ENCODE measurements at regions not wholly inside any gene's neighbourhood (a gene's known extent, or its start where the extent isn't known, plus 50 kb on each side); places are given as distances from the start of the nearest gene placed in this dataset.

DNA sequence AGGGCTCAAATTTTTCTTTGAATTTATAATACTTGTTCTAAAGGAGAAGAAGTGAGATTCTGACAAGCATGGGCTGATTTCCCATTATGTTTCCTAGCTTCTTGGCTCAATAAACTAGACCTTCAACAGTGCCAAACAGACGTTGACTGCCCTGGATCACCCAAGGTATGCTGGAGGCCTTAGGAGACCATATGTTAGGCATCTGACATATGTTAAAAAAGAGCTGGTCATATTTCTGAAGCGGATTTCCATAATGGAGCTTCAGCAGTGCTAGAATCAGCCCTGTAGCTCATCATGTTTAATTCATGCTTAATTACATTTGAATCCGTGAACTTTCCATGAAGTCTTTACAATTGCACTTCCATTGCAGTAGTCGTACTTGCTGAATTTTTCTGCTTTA is 653.3 kb downstream of the DIAPH3 start:
- WGBS, result 63% methylated on average over 4 of the region's 4 CpGs
- H3K27ac ChIP-seq (replicated peaks in 1 of 4), result no peak overlapping the region
- H3K36me3 ChIP-seq, result no peaks in the 10 kb centered on the region
- H3K27me3 ChIP-seq, result no peaks in the 10 kb centered on the region
- no peak overlapping the region for H3K4me3 ChIP-seq
- no peaks in the 10 kb centered on the region for H3K4me1 ChIP-seq
- DNase-seq (ENCODE audit: extremely low spot score), result no peak
- TF ChIP-seq EP300 (IDR thresholded peaks at IDR 0.05) (no peak), POLR2A (IDR thresholded peaks at IDR 0.05; ENCODE audit: low read depth) (no peak), POLR2AphosphoS5 (IDR thresholded peaks at IDR 0.05) (no peak)
- TF ChIP-seq, protein P1, sequence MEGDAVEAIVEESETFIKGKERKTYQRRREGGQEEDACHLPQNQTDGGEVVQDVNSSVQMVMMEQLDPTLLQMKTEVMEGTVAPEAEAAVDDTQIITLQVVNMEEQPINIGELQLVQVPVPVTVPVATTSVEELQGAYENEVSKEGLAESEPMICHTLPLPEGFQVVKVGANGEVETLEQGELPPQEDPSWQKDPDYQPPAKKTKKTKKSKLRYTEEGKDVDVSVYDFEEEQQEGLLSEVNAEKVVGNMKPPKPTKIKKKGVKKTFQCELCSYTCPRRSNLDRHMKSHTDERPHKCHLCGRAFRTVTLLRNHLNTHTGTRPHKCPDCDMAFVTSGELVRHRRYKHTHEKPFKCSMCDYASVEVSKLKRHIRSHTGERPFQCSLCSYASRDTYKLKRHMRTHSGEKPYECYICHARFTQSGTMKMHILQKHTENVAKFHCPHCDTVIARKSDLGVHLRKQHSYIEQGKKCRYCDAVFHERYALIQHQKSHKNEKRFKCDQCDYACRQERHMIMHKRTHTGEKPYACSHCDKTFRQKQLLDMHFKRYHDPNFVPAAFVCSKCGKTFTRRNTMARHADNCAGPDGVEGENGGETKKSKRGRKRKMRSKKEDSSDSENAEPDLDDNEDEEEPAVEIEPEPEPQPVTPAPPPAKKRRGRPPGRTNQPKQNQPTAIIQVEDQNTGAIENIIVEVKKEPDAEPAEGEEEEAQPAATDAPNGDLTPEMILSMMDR (IDR thresholded peaks at IDR 0.05), result no peak
- intact Hi-C loops (cut with DNase I), result no loop called here
- H3K9me3 ChIP-seq, result no peaks in the 10 kb centered on the region

DNA sequence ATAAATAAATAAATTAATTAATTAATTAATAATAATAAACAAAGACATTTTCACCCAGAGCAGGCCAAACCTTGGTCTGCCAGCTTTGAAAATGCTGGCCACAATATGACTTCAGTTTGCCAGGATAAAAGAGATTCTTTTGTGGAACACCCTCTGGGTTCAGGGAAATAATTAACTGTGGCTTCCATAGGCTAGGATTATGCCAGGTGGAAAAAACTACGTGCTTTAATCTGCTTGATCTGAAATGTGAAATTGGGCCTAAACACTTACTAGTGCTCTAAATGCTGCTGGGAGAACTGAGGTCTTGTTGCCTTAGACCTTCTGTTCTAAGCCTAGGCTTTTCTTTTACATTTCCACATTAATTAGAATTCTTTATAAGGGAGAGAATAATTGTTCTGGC is 650.0 kb downstream of the DIAPH3 start:
- Histone ChIP-seq H3K4me1 (peaks cover 0 to 7% (median 2%) of the 10 kb centered on the region in 4 donors), H3K27me3 (no peaks in the 10 kb centered on the region), H3K36me3 (no peaks in the 10 kb centered on the region), H3K4me3 (no peak overlapping the region), H3K27ac (replicated peaks in 1 of 4) (no peak overlapping the region), H3K9me3 (no peaks in the 10 kb centered on the region)
- WGBS, result 90% methylated on average over 1 of the region's 1 CpG
- intact Hi-C loops (cut with DNase I), result no loop called here
- DNase-seq (ENCODE audit: extremely low spot score), result no peak
- TF ChIP-seq, protein P1 (IDR thresholded peaks at IDR 0.05), result no peak
- TF ChIP-seq EP300 (IDR thresholded peaks at IDR 0.05), result no peak
- TF ChIP-seq POLR2A (IDR thresholded peaks at IDR 0.05; ENCODE audit: low read depth), result no peak
- TF ChIP-seq POLR2AphosphoS5 (IDR thresholded peaks at IDR 0.05), result no peak

DNA sequence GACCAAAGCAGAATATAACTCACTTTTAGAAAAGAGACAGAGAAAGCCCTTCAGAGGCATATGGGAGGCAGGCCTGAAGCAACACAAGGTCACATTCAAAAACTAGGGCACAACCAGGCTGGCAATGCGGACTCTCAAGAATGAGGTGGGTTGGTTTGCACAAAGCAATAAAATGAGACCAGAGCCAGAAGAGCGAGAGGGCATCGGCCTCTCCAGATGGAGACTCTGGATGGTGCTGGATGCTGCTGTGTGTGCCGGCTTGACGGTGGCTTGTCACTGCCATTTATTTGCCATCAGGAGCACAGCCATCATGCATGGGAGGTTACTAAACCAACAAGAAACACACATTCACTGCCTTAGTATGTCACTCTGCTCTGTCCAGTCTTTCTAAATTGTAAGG is 649.4 kb downstream of the DIAPH3 start:
- H3K4me3 ChIP-seq, result no peak overlapping the region
- TF ChIP-seq POLR2AphosphoS5 (IDR thresholded peaks at IDR 0.05), result no peak
- no peak for TF ChIP-seq POLR2A (IDR thresholded peaks at IDR 0.05; ENCODE audit: low read depth)
- TF ChIP-seq, protein P1 (IDR thresholded peaks at IDR 0.05), result no peak
- no peak for TF ChIP-seq EP300 (IDR thresholded peaks at IDR 0.05)
- H3K4me1 ChIP-seq, result peaks cover 0 to 8% (median 2%) of the 10 kb centered on the region in 4 donors
- no peaks in the 10 kb centered on the region for H3K27me3 ChIP-seq
- intact Hi-C loops (cut with DNase I), result no loop called here
- no peaks in the 10 kb centered on the region for H3K36me3 ChIP-seq
- no peaks in the 10 kb centered on the region for H3K9me3 ChIP-seq
- no peak for DNase-seq (ENCODE audit: extremely low spot score)
- 92% methylated on average over 5 of the region's 5 CpGs for WGBS
- no peak overlapping the region for H3K27ac ChIP-seq (replicated peaks in 1 of 4)

DNA sequence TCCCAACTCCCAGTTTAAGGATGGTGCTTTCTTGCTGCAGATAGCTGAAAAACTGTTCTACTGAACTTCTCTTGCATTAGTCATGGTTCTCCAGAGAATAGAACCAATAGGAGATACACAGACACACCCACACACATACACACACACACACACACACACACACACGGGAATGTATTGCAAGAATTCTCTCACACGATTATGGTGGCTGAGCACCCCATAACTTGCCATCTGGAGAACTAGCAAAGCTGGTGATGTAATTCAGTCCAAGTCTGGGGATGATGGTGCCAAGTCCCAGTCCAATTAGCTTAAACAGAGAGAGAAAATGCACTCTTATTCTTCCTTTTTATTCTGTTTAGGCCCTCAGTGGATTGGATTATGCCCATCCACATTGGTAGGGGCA is 643.9 kb downstream of the DIAPH3 start:
- intact Hi-C loops (cut with DNase I), result no loop called here
- WGBS, result 86% methylated on average over 2 of the region's 2 CpGs
- H3K36me3 ChIP-seq, result no peaks in the 10 kb centered on the region

More for the DNA sequence above, 643.9 kb downstream of the DIAPH3 start:
- TF ChIP-seq POLR2AphosphoS5 (IDR thresholded peaks at IDR 0.05), result no peak
- TF ChIP-seq, protein P1 (IDR thresholded peaks at IDR 0.05), result no peak
- no peak for TF ChIP-seq POLR2A (IDR thresholded peaks at IDR 0.05; ENCODE audit: low read depth)
- TF ChIP-seq EP300 (IDR thresholded peaks at IDR 0.05), result no peak
- Histone ChIP-seq H3K4me3 (no peak overlapping the region), H3K4me1 (peaks cover 0 to 8% (median 2%) of the 10 kb centered on the region in 4 donors), H3K27ac (replicated peaks in 1 of 4) (no peak overlapping the region), H3K9me3 (no peaks in the 10 kb centered on the region), H3K27me3 (no peaks in the 10 kb centered on the region)
- no peak for DNase-seq (ENCODE audit: extremely low spot score)
